CD4-positive, alpha-beta T cell treated with Interleukin-10 for 1 hour (primary cell): ENCODE measurements at regions not wholly inside any gene's neighbourhood (a gene's known extent, or its start where the extent isn't known, plus 50 kb on each side); places are given as distances from the start of the nearest gene placed in this dataset.

Experiments used
- DNase-seq: peaks from one replicate; pipeline ENCODE4 v3.0.0-alpha.2; 2020

DNA sequence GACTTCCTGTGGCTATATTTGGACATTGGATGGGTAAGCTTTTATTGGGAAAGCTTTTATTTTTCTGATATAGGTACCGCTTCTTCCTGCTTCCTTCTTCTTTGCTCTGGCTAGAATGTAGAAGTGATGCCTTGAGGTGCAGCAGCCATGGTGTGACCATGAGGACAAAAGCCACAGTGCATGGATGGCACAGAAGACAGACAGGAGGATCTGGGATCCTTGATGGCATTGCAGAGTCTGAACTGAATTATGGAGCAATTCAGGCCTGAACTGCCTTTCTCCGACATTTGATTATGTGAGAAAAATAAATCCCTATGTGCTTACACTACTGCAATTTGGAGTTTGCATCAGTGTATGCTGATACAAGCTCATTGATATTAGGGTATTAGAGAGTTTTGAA, 191.3 kb upstream of the CRY1 start:
- DNase-seq, result no peak

DNA sequence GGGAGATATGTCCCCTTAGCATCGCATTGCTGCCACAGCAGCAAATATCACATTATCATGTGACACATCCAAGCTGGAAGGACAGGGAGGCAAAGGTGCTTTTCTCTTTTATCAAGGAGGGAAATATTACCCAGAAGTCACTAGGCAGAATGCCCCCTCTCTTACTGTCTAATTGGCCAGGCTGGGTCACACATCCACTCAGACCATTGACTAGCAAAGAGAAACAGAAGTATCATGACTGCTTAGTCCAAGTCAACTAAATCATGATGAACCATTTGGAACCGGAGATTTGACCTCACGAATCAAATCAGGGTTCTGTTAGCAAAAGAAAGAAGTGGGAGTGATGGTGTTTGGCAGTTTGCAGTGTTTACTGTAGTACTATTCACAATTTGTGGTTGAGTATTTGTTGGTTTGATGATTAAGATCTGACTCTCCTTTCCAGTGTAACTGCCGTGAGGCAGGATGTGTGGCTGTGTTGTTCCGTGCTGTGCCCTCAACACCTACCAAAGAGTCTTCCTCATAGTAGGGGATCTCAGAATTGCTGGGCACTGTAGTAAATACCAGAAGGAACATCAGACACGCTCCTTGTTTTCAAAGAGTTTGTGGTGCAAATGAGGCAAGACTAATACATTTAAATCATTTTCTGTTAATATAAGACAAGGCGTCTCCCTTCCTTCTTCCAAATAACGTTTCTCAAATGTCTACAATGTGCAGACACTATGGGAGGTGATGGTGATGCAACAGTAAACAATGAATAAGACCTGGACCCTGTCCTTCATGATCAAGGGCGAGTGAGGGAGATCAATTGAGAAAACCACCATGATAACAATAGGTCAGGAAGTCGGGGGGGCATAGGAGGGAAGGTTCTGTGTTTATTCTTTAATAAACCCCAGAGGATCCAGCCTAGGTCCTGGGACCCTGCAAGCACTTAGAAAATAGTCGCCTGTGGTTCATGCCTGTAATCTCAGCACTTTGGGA, 194.4 kb upstream of the CRY1 start:
- DNase-seq, result peak; percentile 17

DNA sequence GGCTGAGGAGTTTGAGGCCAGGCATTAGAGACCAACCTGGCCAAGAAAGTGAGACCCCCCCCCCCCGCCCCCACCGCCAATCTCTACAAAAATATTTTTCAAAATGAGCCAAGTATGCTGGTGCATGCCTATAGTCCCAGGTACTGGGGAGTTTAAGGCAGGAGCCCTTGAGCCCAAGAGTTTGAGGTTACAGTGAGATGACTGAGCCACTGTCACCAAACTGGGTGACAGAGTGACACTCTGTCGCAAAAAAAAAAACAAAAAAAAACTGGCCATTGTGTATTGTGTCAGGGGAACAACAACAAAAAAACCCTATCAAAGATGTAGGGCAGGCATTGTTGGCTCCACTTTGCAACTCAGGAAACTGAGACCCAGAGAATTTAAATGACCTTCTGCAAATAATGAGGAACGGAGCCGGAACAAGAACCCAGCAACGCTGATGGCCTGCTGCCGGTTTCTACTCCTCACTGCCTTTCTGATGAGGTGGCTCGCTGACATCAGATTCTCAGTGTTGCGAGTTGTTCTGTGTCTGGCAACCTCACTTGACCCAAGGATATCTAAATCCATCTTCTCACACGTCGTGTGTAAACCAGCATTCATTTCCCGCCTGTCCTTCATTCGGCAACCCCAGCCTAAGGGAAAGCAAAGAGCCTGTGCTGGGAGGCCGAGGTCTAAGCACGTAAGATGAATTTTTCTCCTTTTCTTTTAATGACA, 195.2 kb upstream of the CRY1 start:
- DNase-seq, result no peak

DNA sequence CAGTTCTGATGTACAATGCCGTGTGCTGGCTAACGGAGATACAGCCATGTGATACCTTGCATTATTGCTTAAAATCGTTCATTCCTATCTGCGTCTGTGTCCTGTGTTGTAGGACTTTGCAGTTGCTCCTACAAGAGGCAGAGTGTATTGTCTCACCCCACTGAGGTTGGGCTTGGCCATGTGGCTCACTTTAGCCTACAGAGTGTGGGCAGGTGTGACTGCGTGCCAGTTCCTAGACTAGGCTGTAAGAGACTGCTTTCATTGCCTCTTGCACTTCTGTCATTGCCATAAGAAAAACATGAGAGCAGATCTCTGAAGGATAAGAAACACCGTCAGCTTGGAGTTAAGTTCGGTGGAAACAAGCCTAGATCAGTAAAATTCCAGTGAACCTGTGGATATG, 197.7 kb upstream of the CRY1 start:
- no peak for DNase-seq

DNA sequence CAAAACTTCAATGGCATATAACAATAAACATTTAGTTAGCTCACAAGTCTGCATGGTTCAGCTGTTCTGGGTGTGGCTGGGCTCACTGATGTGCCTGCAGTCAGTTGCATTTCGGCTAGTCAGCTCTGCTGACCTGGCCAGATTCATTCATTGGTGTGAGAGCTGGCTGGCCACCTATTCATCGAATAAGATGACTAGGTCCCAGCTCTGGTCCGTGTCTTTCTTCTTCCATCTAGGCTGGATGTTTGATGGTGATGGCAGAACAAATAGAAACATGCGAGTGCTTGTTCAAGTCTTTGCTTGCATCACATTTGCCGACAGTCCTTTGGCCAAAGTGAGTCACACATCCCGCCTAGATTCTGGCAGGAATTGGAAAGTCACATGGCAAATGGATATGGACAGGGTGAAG, 203.3 kb upstream of the CRY1 start:
- no peak for DNase-seq

DNA sequence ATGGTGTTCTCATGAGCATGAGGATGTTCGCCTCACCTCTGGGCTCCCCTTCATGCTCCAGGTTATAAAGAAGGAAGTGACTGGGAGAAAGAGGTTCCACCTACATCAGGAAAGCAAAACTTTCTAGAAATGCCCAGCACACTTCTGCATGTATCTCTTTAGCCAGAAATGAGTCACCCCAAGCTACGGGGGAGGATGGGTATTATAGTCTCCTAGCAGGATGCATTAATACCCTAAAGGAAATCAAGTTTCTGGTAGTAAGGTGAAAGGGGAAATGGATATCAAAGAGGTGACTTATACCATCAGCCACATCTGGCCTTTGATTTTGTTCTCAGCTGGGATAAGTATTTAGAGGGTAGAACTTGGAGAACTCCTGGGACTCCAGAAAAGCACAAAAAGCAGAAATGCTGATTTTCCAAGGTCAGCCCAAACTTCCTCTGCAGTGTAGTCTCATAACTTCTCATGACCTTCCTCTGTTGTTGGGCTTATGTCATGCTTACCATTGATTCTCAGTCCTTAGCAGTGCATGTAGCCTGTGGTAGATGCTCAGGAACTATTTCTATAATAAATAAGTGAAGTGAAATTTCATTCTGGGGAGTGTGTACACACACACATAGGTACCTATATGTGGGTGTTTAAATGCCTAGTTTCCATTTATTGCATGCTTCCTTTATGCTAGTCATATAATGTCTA, 209.4 kb upstream of the CRY1 start:
- no peak for DNase-seq

DNA sequence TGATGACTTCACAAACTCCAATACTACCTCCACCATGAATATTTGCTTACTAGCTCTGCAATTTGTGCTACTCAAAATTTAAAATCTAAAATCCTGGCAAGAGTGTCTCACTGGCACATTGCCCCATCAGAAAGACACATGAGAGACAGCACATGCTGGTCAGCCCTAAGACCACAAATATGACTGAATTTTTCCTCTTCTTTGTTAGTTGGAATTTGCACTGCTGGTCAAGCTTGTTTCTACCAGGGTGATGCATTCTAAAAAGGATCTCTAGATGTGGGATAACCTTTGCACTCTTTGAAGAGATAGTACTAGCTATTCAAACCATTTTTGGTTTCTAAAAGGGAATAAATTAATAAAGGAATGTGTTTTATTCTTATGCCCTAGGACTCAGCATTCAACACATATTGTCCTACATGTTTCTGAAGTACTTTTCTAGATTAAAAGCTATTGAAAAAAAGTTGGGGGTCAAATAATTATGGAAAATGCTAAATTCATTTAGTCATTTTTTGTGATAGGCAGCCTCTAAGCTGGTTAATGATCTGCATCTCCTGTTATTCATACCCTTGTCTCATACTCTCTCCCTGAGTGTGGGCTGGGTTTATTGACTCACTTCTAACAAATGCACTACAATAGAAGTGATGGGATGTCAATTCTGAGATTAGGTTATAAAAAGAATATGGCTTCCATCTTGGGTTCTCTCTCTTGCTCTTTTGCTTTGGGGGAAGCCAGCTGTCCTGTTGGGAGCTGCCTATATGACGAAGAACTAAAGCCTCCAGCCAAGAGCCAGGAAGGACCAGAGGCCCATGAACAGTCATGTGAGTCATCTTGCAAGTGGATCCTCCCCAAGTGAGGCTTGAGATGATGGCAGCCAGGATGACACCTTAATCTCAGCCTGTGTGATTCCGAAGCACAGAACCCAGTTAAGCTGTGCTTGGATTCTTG, 211.5 kb upstream of the CRY1 start:
- no peak for DNase-seq

DNA sequence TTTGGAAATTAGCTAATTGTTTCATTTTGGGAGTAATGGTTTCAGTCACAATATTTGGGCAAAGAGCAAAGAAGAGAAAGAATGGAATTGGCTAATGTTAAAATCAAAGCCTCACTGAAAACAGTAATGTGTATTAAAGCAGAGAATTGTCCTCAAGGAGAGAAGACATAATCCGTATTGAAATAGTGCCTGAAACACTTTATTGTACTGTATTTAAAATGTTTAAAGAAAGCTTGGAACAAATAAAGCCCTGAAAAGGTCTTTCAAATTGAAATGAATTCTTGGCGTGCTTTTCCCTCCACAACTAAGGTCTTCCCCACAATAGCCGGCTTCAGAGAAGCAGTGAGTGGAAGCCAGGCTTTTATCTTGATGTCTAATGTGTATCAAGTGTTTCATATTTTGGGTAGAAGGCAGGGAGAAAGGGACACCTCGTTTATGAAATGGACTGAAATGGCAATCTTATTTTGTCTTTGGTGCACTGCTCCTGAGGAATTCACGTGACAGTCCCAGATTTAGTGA, 212.9 kb upstream of the CRY1 start:
- DNase-seq, result no peak

DNA sequence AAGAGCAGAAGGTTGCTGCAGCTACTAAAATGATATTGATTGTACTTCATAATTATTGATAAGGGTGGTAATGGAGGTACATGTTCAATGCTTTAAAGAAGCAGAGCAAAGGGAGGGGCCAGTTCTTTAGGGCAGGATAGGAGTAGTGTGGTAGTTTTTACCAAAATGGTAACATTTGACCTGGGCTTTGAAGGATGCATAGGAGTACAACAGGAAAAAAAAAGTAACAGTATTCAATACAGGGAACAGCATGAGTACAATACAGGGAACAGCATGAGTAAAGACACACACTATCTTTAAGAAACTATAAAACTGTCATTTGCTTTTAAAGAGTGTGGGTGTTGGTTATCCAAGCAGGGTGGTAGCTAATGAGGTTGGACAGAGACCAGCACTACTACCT, 215.0 kb upstream of the CRY1 start:
- no peak for DNase-seq

DNA sequence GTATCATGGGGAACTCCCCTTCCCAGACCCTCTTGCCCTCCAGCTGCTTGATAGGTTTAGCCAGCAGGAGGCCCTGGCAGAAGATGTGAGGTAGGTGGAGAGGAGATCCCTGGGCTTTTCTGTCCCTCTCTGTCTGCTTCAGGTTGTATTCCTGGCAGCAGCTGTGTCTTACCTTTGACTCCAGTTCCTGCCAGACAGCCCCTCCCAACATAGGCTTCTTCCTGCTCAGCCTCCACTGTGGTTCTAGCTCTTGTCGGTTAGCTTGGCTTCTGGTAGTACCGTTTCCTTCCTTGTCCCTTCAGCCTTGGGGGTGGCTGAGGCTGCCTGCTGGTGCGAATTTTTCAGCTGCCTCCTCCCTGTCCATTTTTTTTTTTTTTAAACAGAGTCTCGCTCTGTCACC, 215.7 kb upstream of the CRY1 start:
- DNase-seq, result peak; percentile 40

DNA sequence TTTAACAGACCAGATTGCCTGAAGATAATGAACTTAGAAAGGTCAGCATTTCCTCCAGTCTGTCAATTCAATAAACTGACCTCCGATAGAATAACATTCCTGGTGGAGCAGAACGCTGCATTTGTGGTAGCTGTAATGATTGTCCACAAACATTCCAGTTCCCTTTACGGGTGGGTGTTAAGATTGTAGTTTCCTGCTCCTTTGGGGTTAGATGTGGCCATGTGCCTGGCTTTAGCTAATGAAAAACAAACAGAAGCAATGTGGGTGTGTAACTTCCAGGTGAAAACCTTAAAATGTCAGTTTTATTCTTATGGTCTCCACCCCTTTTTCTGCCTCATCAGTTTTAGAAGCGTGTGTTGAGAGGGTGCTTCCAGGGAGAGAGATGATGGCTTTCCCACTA, 217.3 kb upstream of the CRY1 start:
- no peak for DNase-seq

DNA sequence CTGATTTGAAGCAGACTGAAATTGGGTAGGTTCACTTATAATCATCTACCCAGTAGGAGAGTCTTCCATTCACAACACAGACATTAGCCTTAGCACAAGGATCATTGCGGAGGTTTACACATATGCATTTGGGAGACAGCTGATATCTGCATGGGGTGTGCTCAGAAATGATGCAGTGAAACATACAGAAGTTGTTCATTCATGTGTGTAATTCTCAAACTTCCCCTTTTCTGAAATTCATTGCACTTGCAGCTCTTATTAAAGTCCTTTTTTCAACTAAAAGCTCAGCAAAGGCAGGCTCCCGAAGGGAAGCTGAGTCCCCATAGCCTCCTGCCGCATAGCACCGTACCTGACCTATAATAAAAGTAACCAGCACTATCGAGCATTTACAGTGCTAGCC, 218.3 kb upstream of the CRY1 start:
- DNase-seq, result no peak

DNA sequence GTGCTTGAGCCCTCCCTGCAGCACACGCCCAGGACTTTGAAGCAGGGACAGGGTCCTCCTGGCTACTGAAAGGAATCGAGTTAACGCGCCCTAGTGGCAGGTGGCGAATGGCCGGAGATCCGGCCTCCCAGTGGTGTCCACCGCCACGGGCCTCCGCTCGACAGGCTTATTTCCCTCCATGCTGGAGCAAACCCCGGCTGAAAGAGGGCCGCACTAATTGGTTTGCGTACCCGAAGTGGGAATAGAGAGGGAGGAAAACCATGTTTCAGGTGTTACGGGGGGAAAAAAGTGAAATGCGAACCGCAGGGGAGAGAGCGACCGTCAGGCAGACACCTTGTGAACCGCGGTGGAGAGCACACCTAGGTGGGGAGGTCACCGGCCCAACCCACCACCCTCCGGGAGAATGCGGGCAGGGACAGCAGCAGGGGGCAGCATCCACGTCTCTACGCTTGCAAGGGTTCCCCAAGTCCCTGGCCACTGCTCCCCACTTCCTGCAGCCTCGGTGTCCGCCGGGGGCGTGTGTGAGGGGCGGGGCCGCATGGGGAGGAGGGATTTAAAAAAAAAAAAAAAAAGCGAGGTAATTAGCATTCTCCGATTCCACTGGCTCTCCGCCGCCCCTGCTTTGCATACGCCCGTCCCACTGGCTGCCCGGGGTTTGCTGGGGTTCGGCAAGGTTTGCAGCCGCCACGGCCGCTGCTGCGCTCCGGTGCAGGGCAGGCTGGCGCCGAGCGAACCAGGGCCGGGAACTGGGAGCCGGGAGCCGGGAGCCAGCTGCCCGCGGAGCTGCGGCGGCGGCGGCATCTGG, 224.6 kb upstream of the CRY1 start:
- DNase-seq, result peak; percentile 87

DNA sequence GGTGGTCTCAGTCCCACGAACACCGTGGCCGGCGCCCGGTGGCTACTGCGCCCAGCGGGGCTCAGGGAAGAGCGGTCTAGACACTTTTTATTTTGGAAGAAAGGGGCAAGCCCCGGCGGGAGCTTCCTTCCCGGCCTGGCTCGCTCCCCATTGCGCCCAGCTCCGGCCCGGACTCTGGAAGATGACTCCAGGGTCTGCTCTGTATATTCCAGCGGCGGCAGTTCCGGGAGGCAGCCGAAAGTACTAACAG, 225.1 kb upstream of the CRY1 start:
- DNase-seq, result no peak

DNA sequence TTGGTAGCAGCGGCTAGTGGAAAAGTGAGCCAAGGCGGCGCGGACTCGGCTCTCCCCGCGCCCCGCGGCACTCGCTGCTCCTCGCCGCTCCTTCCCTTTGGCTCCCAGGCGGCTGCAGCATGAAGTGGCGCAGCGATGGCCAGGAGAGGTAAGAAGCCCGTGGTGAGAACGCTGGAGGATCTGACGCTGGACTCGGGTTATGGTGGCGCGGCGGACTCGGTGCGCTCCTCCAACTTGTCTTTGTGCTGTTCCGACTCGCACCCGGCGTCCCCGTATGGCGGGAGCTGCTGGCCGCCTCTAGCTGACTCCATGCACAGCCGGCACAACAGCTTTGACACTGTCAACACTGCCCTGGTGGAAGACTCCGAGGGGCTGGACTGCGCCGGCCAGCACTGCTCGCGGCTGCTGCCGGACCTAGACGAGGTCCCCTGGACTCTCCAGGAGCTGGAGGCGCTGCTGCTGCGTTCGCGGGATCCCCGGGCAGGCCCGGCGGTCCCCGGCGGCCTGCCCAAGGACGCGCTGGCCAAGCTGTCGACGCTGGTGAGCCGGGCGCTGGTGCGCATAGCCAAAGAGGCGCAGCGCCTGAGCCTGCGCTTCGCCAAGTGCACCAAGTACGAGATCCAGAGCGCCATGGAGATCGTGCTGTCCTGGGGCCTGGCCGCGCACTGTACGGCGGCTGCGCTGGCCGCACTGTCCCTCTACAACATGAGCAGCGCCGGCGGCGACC, 225.6 kb upstream of the CRY1 start:
- DNase-seq, result peak; percentile 9

DNA sequence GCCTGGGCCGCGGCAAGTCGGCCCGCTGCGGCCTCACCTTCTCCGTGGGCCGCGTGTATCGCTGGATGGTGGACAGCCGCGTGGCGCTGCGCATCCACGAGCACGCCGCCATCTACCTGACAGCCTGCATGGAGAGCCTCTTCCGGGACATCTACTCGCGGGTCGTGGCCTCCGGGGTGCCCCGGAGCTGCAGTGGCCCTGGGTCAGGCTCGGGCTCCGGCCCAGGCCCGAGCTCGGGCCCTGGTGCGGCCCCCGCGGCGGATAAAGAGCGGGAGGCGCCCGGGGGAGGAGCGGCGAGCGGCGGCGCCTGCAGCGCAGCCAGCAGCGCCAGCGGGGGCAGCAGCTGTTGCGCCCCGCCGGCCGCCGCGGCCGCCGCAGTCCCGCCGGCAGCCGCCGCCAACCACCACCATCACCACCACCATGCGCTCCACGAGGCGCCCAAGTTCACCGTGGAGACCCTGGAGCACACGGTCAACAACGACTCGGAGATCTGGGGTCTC, 226.2 kb upstream of the CRY1 start:
- peak; percentile 8 for DNase-seq

DNA sequence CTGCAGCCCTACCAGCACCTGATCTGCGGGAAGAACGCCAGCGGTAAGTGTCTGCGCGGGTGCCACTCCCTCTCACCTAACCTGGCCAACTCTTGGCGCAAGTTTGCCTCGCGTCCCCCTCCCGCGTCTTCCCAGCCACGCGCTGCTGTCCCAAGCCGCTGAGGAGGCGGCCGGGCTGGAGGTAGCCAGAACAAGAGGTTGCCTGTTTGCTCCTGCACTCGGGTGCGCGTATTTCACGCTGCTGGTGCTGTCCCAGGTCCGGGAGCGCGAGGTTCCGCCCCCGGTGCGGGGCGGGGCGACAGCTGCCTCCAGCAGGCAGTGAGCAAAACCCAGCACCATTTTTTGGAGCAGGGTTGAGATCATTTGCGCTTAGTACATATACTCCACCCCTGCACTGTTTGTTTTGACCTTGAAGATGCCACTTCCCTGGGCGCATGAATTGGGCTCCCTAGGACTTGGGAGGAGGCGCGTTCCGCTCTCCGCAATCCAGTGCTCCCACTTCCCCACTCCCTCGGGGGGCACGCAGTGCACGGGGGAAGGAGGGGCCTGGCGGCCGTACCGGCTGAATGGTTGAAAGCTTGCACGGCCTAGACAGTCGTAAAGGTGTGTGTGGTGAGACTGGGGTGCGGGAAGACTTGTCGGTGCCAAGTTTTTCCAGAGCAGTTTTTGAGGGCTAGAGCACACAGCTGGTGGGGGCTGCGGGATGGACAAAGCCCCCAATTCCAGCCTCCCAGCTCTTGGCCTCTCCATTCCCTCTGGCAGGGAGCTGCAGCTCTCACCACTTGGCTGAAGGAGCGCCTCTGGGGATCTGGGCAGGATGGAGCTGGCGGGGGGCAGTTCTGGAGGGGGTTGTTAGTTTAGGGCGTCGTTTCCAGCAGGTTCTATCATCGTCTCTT, 226.9 kb upstream of the CRY1 start:
- DNase-seq, result peak; percentile 73

DNA sequence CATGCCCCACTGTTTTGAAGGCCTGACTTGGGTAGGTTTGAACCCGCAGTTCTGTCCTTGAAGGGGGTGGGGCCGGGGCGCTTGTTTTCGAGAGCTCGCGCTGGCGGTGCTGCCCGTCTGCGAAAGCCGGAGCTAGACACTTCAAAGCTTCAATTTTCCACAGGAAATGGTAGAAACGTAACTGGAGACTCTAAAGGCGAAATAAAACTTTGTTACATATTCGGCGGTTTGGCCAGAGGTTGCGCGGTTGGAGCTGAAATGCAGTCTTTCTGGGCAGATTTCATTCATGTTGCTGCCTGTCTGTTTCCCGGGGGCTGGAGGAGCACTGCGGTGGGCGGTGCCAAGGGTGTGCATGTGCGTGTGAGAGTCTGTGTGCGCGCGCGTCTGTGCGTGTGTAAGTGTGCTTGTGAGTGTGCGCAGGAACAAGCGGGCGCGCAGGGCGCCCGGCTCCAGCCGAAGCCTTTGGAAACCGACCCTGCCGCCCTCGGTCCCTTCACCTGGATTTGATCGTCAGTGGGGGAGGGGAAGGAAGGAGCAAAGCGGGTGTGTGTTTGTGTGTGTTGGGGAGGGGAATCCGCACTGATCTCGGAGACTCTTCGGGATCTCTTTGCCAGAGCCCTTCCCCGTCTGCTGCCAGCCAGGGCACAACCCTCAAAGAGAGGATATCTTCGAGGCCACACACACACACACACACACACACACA, 227.7 kb upstream of the CRY1 start:
- DNase-seq, result peak; percentile 72

DNA sequence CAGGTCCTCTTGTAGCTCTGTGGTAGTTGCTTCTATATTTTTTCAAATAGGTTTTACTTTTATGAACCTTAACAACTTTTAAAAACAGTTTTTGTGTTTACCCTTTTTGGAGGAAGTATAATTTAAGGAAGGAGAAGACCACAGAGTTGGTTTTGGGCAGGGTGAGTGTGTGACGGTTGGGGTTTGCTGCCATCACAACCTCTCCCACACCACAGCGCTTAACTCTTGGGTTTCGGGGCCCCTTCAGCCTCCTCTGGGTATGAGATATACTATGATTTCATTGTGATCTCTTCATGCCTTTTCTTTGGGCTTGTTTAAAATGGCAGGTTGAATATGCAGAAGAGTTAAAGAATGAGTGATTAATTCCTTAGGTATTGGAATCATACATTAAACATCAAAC, 228.7 kb upstream of the CRY1 start:
- DNase-seq, result peak; percentile 41
